ENCODE measurements at regions not wholly inside any gene's neighbourhood (a gene's known extent, or its start where the extent isn't known, plus 50 kb on each side); places are given as distances from the start of the nearest gene placed in this dataset.

- TF ChIP-seq CTCF (IDR thresholded peaks at IDR 0.05) (no peak), POLR2A (IDR thresholded peaks at IDR 0.05) (no peak)
These were observed 182.5 kb downstream of the BAMBI start for GRCh38 chr10:28859791-28860190.
